HG03565 (cell line): ENCODE measurements at regions not wholly inside any gene's neighbourhood (a gene's known extent, or its start where the extent isn't known, plus 50 kb on each side); places are given as distances from the start of the nearest gene placed in this dataset.
"Not testable (repeated sequence)": the region's sequence is repeated elsewhere in the genome, so short reads cannot be mapped to it uniquely, and the experiment has no call there.

Experiments
- ATAC-seq: cut with Tn5 transposase; IDR thresholded peaks from one replicate; pipeline ENCODE4 v1.9.1; 2021; ENCODE audit warnings: mild to moderate bottlenecking, moderate library complexity; ENCODE audit not compliant: unreplicated experiment

DNA sequence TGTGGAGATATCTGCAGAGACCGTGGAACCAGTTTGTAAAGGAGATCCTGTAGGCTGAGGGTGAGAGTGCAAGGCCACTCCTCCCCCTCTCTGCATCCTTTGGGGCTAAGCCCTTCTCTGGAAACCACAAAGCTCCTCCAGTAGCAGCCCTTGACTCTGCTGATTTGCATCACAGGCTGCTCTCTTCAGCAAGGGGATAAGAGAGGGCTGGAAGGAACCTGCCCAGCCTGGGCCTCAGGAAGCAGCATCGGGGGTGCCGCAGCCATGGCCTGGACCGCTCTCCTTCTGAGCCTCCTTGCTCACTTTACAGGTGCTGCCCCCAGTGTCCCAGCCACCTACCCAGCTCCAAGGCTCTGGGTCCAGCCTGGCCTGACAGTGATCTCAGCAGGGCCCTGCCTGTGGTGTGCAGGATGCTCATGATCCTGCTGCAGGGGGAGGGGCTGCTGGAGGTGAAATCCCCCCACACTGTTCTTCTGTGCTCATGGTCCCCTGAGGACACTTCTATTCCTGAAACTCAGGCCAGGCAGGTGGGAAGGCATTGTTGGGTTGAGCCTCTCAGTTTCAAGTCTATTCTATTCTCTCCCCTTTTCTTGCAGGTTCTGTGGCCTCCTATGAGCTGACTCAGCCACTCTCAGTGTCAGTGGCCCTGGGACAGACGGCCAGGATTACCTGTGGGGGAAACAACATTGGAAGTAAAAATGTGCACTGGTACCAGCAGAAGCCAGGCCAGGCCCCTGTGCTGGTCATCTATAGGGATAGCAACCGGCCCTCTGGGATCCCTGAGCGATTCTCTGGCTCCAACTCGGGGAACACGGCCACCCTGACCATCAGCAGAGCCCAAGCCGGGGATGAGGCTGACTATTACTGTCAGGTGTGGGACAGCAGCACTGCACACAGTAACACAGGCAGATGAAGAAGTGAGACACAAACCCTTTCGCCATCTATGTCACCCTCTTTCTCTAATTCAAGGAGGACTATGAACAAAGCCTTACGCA, 68.5 kb upstream of the IGLL5 start:
- no peak for ATAC-seq

DNA sequence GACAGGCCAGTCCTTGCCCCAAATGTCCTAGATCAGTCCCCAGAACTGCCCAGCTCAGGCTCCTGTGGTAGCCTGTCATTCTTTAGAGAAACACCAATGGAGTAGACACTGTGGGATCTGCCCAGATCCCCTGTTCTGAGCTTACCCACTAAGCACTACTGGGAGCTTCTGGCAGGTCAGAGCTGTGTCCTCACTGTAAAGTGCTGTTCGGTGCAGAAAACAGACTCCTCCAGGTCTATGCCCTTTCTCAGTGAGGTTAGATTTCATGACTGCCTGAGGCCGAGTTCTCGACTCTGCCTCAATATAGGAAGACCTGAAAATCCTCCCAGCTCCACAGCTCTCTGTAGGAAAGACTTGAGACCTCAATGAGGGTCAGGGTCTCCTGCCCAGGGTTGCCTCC, 67.5 kb upstream of the IGLL5 start:
- ATAC-seq: no peak

GRCh38 chr22:22820626-22821025, 67.0 kb upstream of the IGLL5 start:
- no peak for ATAC-seq

DNA sequence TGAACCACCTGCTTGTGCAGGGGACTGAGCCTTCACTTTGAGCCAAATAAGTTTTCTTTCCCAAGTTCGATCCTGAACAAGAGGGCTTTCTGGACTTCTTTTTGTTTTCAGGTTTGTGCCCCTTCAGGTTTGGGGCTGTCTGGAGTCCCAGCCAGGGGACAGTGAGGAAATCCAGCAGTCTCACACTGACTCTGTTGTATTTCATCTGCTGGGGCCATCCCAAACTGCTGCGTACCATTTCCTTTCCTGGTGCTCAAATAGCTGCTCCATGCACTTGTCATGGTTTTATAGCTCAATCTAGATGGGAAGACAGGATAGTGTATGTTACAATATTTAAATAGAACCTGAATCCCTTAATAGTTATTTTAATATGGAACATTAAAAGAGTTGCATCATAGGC, 66.3 kb upstream of the IGLL5 start:
- no peak for ATAC-seq

DNA sequence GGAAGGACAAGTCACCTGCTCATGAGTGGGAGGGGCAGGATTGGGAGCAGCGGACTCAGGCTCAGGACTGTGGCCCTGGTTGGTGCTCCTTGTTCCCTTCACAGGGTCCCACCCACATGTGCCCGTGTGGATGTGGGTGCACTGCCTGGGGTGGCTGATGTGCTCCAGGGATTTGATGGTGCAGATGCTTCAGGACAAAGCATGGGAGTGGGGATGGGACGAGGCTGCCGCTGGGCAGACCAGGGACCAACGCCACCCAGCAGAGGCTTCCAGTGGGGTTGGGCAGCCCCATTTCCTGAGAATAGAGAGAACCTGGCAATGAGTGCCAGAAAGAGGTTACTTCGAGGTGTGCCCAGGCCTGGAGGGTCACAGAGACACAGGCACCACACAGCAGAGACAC, 65.5 kb upstream of the IGLL5 start:
- ATAC-seq: no peak

DNA sequence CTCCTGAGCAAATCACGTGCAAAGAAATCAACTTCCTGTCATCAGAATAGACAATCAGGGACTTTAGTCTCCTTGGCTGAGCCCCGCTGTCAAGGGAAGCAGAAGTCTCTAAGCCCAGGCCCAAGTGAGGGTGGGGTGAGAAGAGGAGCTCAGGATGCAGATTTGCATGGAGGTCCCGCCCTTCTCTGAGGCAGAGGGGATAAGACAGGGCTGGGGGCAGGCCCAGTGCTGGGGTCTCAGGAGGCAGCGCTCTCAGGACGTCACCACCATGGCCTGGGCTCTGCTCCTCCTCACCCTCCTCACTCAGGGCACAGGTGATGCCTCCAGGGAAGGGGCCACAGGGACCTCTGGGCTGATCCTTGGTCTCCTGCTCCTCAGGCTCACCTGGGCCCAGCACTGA, 65.1 kb upstream of the IGLL5 start:
- not testable (repeated sequence) for ATAC-seq

DNA sequence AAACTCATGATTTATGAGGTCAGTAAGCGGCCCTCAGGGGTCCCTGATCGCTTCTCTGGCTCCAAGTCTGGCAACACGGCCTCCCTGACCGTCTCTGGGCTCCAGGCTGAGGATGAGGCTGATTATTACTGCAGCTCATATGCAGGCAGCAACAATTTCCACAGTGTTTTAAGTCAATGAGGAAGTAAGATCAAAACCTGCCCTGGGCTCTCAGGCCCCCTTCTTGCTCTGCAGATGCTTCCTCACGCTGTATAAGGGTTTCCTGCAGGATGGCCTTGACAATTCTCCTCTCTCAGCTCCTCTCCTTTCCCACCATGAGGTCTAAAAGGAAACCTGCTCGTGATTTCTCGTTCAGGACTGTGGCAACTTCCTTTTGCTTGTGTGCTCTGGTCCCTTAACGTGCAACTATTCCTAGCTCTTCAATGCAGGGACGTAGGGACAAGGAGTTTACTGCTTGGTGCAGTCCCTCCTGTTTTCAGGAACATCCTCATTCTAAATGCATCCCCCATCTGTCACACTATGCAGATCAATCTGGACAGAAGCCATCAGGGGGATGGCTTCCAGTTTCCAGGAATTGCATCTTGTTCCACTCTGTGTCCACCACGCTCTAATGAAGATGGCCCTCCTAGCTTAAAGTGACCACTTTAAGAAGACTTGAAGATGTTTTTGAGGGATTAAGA, 64.3 kb upstream of the IGLL5 start:
- ATAC-seq: no peak

DNA sequence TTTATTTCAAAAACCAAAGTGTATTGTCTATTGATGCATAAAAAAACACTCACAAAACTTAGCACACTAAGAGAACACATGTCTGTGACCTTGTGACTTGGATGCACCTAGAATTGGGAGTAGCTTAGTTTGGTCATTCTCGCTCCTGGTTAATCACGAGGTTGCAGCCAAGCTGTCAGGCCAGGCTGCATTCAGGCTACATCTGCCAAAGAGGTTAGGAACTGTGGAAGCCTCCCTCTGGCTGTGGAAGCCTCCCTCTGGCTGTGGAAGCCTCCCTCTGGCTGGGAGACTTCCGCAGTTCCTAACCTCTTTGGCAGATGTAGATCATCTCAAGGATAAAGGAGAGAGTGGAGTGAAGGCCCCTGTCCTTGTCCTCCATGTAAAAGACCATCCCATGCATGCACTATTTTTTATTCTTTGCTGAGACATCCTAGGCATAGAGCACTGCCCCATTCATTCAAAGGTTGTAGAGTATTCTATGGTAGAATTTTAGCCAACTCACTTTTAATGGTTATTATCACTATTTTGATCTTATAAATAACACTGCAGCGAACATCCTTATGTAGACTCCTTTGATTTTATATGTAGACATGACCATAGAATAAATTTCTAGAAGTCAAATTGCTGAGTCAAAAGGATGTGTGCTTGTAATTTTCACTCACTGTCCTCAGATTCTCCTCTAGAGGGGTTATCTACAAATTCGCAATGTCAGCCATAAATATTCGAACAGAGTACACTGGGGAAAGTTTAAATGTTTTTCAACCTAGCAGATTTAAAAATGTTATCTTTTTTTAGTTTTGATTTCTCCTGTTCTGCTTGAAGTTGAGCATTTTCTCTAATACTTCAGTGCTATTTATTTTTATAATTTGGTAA, 63.0 kb upstream of the IGLL5 start:
- no peak for ATAC-seq

- no peak for ATAC-seq
Observed at GRCh38 chr22:22825213-22825593, 62.4 kb upstream of the IGLL5 start.

DNA sequence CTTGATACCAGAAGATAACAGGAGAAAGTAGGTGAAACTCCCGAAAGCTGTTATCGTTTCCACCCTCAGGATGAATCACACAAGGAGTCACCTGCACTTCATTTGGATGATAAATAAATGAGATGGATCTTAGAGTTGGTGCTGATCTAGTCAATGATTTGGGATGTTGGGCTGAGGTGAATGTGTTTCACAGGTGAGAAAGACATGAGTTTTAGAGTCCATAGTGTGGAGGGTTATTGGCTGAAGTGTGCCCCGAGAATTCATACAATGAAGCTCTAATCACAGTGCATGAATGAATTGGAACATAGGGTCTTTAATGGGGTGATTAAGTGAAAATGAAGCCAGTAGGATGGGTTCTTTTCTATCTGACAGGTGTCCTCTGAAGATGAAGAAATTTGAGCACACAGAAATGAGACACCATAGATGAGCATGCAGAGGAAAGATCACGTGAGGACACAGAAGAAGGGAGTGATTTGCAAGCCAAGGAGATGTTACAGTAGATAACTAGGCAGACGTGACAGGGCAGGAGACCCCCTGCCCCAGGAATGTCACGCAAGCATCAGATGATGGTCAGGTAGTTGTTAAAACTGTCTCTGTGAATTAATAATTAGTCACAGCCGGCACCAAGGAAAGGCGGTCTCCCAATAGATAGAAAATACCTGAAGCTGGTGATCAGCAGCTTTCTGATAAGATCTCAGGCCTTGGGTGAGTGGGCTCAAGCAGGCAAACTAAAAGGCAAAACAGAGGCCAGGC, 60.3 kb upstream of the IGLL5 start:
- no peak for ATAC-seq

GRCh38 chr22:22830193-22830592, 57.4 kb upstream of the IGLL5 start:
- ATAC-seq: no peak

- ATAC-seq: no peak
Observed at GRCh38 chr22:22830957-22831688, 56.5 kb upstream of the IGLL5 start.

DNA sequence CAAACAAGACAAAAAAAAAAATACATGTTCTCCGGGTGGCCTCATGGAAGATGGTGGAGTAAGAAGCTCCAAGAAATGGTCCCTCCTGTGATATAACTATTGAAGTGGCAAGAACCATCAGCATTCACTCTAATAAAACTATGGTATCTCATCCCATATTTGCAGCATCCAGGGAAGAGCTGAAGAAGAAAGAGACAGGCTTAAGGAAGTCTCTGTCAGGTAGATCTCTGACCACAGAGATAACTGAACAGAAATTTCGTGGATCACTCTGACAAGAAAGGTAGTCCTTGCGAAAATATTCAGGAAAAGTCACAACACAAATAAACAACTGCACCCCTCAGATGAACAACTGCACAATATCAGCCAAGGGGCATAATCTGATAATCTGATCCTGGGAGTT, 54.6 kb upstream of the IGLL5 start:
- ATAC-seq: no peak

- ATAC-seq: no peak
Observed at GRCh38 chr22:22833488-22833887, 54.1 kb upstream of the IGLL5 start.

DNA sequence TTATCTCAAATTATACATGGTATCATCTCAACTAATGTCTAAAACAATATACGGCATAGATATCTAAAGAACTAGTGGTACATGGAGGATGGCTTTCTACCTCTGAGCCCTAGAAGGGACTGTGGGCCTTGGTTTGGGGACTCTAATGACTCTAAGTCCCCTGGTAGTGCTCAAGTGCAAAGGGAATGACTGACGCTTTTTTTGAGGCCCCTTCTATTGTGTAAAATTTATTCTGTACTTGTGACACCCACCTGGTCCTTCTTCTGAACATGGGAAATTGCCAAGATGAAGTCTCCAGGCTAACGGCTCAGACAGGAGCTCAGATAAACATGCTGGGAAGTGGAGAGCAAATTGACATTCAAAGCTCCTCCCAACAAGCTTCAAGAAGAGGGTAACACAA, 53.4 kb upstream of the IGLL5 start:
- ATAC-seq: no peak

- no peak for ATAC-seq
Observed at GRCh38 chr22:22834783-22835182, 52.8 kb upstream of the IGLL5 start.

DNA sequence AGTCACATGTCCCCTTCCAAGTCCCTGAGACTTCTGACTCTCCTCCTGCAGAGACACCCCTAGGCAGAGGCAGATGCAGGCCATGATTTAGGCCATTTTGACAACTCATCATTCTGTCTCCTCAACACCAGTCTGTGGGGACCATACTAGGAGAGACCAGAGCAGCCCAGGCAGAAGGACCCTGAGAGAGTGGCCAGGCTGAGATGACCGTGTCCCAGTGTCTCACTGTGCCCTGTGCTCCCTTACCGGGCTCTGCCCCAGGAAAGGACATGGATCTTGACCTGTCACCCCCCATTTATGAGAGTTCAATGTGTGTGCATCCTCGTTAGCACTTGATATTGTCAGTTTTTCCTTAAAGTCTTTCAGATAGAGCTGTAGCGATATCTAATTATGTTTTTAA, 52.4 kb upstream of the IGLL5 start:
- ATAC-seq: no peak

- ATAC-seq: no peak
Observed at GRCh38 chr22:22835771-22836291, 51.8 kb upstream of the IGLL5 start.

DNA sequence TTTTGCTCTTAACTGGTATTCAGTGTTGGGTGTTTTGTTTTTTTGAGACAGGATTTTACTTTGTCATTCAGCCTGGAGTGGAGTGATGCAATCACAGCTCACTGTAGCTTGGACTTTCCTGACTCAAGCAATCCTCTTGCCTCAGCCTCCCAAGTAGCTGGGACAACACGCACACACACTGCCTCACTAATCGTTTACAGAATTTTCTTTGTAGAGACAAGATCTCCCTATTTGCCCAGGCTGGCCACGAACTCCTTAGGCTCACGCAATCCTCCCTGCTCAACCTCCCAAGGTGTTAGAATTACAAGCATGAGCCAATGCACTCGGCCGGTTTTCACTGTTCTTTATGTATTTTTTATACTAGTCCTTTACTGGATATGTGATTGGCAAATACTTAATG, 51.0 kb upstream of the IGLL5 start:
- ATAC-seq: no peak
